Transverse colon (tissue), 4 donors: ENCODE measurements at regions not wholly inside any gene's neighbourhood (a gene's known extent, or its start where the extent isn't known, plus 50 kb on each side); places are given as distances from the start of the nearest gene placed in this dataset.
"Not testable (repeated sequence)": the region's sequence is repeated elsewhere in the genome, so short reads cannot be mapped to it uniquely, and the experiment has no call there.

Experiments
- DNase-seq: peaks from one replicate; pipeline ENCODE4 v3.0.0-alpha.2; 2019
- H3K27ac ChIP-seq, 4 donors: fragments of 200-600 bp; sonication (generic); 2 replicates each; pipeline ENCODE4 v1.5.1; 2016 to 2018; ENCODE audit warnings: inconsistent platforms in 4 of 4
- H3K27me3 ChIP-seq: fragments of 200-600 bp; sonication (generic); 2 replicates; pipeline ENCODE4 v1.5.1; 2017; ENCODE audit warnings: inconsistent platforms
- H3K36me3 ChIP-seq, 4 donors: fragments of 200-600 bp; sonication (generic); 2 replicates each; pipeline ENCODE4 v1.5.1; 2017 to 2019; ENCODE audit warnings: inconsistent platforms in 4 of 4
- H3K4me1 ChIP-seq, 4 donors: fragments of 200-600 bp; sonication (generic); 2 replicates each; pipeline ENCODE4 v1.5.1; 2017 to 2020; ENCODE audit warnings: inconsistent platforms in 4 of 4
- H3K4me3 ChIP-seq, 4 donors: fragments of 200-600 bp; sonication (generic); 1 replicate in 1 of 4; 2 replicates in 3 of 4; pipeline versions ENCODE4 v1.5.1 to v1.6.1; 2017 to 2019; ENCODE audit warnings: inconsistent platforms in 4 of 4
- H3K9me3 ChIP-seq, 2 donors: fragments of 200-600 bp; sonication (generic); 2 replicates each; pipeline ENCODE4 v1.5.1; 2017 to 2019; ENCODE audit warnings: inconsistent platforms in 2 of 2
- CTCF ChIP-seq, 5 experiments: fragments of 200-600 bp in 3 of 5; fragments of 450-650 bp in 2 of 5; sonication (generic) in 3 of 5; IDR thresholded peaks; 1 replicate in 2 of 5; 2 replicates in 3 of 5; pipeline ENCODE4 v1.5.1; 2016 to 2017; ENCODE audit warnings: antibody characterized with exemption in 5 of 5, inconsistent platforms in 3 of 5, mild to moderate bottlenecking in 2 of 5, moderate library complexity in 1 of 5
- EP300 ChIP-seq: sonication (generic); formaldehyde crosslinking; IDR thresholded peaks from one replicate; pipeline ENCODE4 v1.6.1; 2017; ENCODE audit warnings: antibody characterized with exemption, low read depth
- POLR2A ChIP-seq: fragments of 450-650 bp; IDR thresholded peaks from one replicate; pipeline ENCODE4 v1.6.1; 2016; ENCODE audit warnings: antibody characterized with exemption, mild to moderate bottlenecking, moderate library complexity
- POLR2AphosphoS5 ChIP-seq, 3 donors: sonication (generic); formaldehyde crosslinking; IDR thresholded peaks; one replicate each; pipeline ENCODE4 v1.6.1; 2016; ENCODE audit warnings: antibody characterized with exemption in 3 of 3
- WGBS, 2 donors: methylation state at CpG; one replicate each; pipeline ENCODE4 v1.1.5; 2018; ENCODE audit warnings: low coverage in 1 of 2; 5-methylcytosine and 5-hydroxymethylcytosine counted together
- in situ Hi-C, 4 donors: fragments of 200-750 bp; cut with MboI; loops; one replicate each; pipeline versions ENCODE4 v1.15.0 to v1.15.1; 2017; ENCODE audit warnings: low sequenced_read_pairs in 3 of 4, low pct_ligation_motif_present in 1 of 4, low pct_unique_long_range_greater_than_20kb in 1 of 4
- intact Hi-C: fragments of 100-400 bp; cut with DNase I; formaldehyde crosslinking; loops from one replicate; pipeline ENCODE4 v1.15.1; 2023; ENCODE audit warnings: low total_unique reads

- H3K36me3 ChIP-seq = no peaks in the 10 kb centered on the region
- no peak for TF ChIP-seq POLR2A
- TF ChIP-seq EP300 = no peak
- TF ChIP-seq POLR2AphosphoS5 (IDR thresholded peaks at IDR 0.05) = no peak
- TF ChIP-seq CTCF (IDR thresholded peaks at IDR 0.05) = no peak
- no peak overlapping the region for H3K4me3 ChIP-seq
- H3K27ac ChIP-seq = no peak overlapping the region
- no peak for DNase-seq
- WGBS, 2 donors = 73 to 83% methylated on average over 1 of the region's 1 CpG
- in situ Hi-C loops (no loop called here), intact Hi-C loops (no loop called here)
- no peaks in the 10 kb centered on the region for H3K27me3 ChIP-seq
- no peaks in the 10 kb centered on the region for H3K4me1 ChIP-seq
- no peaks in the 10 kb centered on the region for H3K9me3 ChIP-seq
These were observed 116.7 kb upstream of the EGFLAM start for GRCh38 chr5:38141665-38142064.

GRCh38 chr5:38138574-38138973, 119.8 kb upstream of the EGFLAM start:
- H3K36me3 ChIP-seq = no peaks in the 10 kb centered on the region
- TF ChIP-seq POLR2A (no peak), POLR2AphosphoS5 (IDR thresholded peaks at IDR 0.05) (no peak), CTCF (IDR thresholded peaks at IDR 0.05) (no peak), EP300 (no peak)
- DNase-seq = no peak
- intact Hi-C loops (no loop called here), in situ Hi-C loops (no loop called here)
- no peaks in the 10 kb centered on the region for H3K27me3 ChIP-seq
- H3K4me3 ChIP-seq = no peak overlapping the region
- H3K9me3 ChIP-seq = no peaks in the 10 kb centered on the region
- no peak overlapping the region for H3K27ac ChIP-seq
- 72% methylated on average over 4 to 5 of the region's 5 CpGs for WGBS, 2 donors
- H3K4me1 ChIP-seq = no peaks in the 10 kb centered on the region

- H3K4me1 ChIP-seq = no peaks in the 10 kb centered on the region
- TF ChIP-seq EP300 (no peak), POLR2AphosphoS5 (IDR thresholded peaks at IDR 0.05) (no peak), POLR2A (no peak), CTCF (IDR thresholded peaks at IDR 0.05) (no peak)
- no peak overlapping the region for H3K4me3 ChIP-seq
- no peak overlapping the region for H3K27ac ChIP-seq
- no peak for DNase-seq
- H3K36me3 ChIP-seq = no peaks in the 10 kb centered on the region
- no peaks in the 10 kb centered on the region for H3K9me3 ChIP-seq
- no peaks in the 10 kb centered on the region for H3K27me3 ChIP-seq
- in situ Hi-C loops (no loop called here), intact Hi-C loops (no loop called here)
- WGBS, 2 donors = 74 to 75% methylated on average over 4 to 9 of the region's 9 CpGs
These were observed 122.8 kb upstream of the EGFLAM start for GRCh38 chr5:38135486-38136039.

- H3K27ac ChIP-seq = no peak overlapping the region
- no peak for DNase-seq
- 92 to 94% methylated on average over 19 of the region's 19 CpGs for WGBS, 2 donors
- H3K36me3 ChIP-seq = no peaks in the 10 kb centered on the region
- H3K4me1 ChIP-seq = no peaks in the 10 kb centered on the region
- in situ Hi-C loops = no loop called here
- no peak overlapping the region for H3K4me3 ChIP-seq
- H3K27me3 ChIP-seq = no peaks in the 10 kb centered on the region
- no peak for TF ChIP-seq EP300
- TF ChIP-seq POLR2A = no peak
- no peak for TF ChIP-seq POLR2AphosphoS5 (IDR thresholded peaks at IDR 0.05)
- no peak for TF ChIP-seq CTCF (IDR thresholded peaks at IDR 0.05)
- intact Hi-C loops = no loop called here
- no peaks in the 10 kb centered on the region for H3K9me3 ChIP-seq
These were observed 123.5 kb upstream of the EGFLAM start for GRCh38 chr5:38134810-38135209.

- H3K36me3 ChIP-seq, in situ Hi-C loops, H3K4me3 ChIP-seq, intact Hi-C loops, H3K9me3 ChIP-seq, DNase-seq, H3K4me1 ChIP-seq, H3K27me3 ChIP-seq, H3K27ac ChIP-seq: not testable (repeated sequence)
- 83 to 100% methylated on average over 1 of the region's 1 CpG for WGBS, 2 donors
These were observed 124.1 kb upstream of the EGFLAM start for GRCh38 chr5:38134294-38134693.
